Trophoblast cell (in vitro differentiated cells and primary cell): ENCODE measurements at regions not wholly inside any gene's neighbourhood (a gene's known extent, or its start where the extent isn't known, plus 50 kb on each side); places are given as distances from the start of the nearest gene placed in this dataset.
A peak's percentile ranks its signal among the peaks of the same experiment; 100 is the strongest.
"Not testable (repeated sequence)": the region's sequence is repeated elsewhere in the genome, so short reads cannot be mapped to it uniquely, and the experiment has no call there.

Source experiments
- DNase-seq, 2 donors: peaks; one replicate each; pipeline ENCODE4 v3.0.0-alpha.2; 2016
- H2AFZ ChIP-seq: 2 replicates; pipeline ENCODE4 v1.6.1; 2013; ENCODE audit warnings: low read length, moderate library complexity, mild to moderate bottlenecking; ENCODE audit not compliant: insufficient read depth, poor library complexity
- H2AK5ac ChIP-seq: 2 replicates; pipeline ENCODE4 v1.6.1; 2013; ENCODE audit warnings: mild to moderate bottlenecking, low read length
- H2BK120ac ChIP-seq: 2 replicates; pipeline ENCODE4 v1.6.1; 2013; ENCODE audit warnings: low read length, mild to moderate bottlenecking, moderate library complexity; ENCODE audit not compliant: insufficient read depth, poor library complexity
- H2BK12ac ChIP-seq: 2 replicates; pipeline ENCODE4 v1.6.1; 2013; ENCODE audit warnings: mild to moderate bottlenecking, low read length, moderate library complexity
- H2BK5ac ChIP-seq: 2 replicates; pipeline ENCODE4 v1.6.1; 2013; ENCODE audit warnings: low read length, low read depth, moderate library complexity, mild to moderate bottlenecking; ENCODE audit not compliant: poor library complexity
- H3K14ac ChIP-seq: 2 replicates; pipeline ENCODE4 v1.6.1; 2013; ENCODE audit warnings: mild to moderate bottlenecking, low read length
- H3K18ac ChIP-seq: 2 replicates; pipeline ENCODE4 v1.6.1; 2013; ENCODE audit warnings: mild to moderate bottlenecking, low read length
- H3K23ac ChIP-seq: 2 replicates; pipeline ENCODE4 v1.6.1; 2013; ENCODE audit warnings: low read length
- H3K27ac ChIP-seq: 2 replicates; pipeline ENCODE4 v1.5.1; 2013; ENCODE audit warnings: low read depth, mild to moderate bottlenecking, inconsistent platforms, low read length, moderate library complexity
- H3K27me3 ChIP-seq: 2 replicates; pipeline ENCODE4 v1.6.1; 2013; ENCODE audit warnings: inconsistent platforms, mild to moderate bottlenecking, low read length, moderate library complexity; ENCODE audit not compliant: insufficient read depth
- H3K36me3 ChIP-seq, 2 experiments: 1 replicate in 1 of 2; 2 replicates in 1 of 2; pipeline ENCODE4 v1.6.1; 2013; ENCODE audit warnings: low read length in 2 of 2, mild to moderate bottlenecking in 2 of 2, moderate library complexity in 1 of 2; ENCODE audit not compliant: insufficient read depth in 2 of 2, control insufficient read depth in 1 of 2
- H3K4ac ChIP-seq: 2 replicates; pipeline ENCODE4 v1.6.1; 2013; ENCODE audit warnings: low read depth, mild to moderate bottlenecking, low read length, moderate library complexity
- H3K4me1 ChIP-seq, 2 experiments: 1 replicate in 1 of 2; 2 replicates in 1 of 2; pipeline ENCODE4 v1.6.1; 2013; ENCODE audit warnings: low read length in 2 of 2, mild to moderate bottlenecking in 2 of 2, moderate library complexity in 1 of 2; ENCODE audit not compliant: insufficient read depth in 2 of 2, control insufficient read depth in 1 of 2
- H3K4me2 ChIP-seq: 2 replicates; pipeline ENCODE4 v1.6.1; 2013; ENCODE audit warnings: inconsistent platforms, mild to moderate bottlenecking, low read length, moderate library complexity
- H3K4me3 ChIP-seq: 2 replicates; pipeline ENCODE4 v1.5.1; 2013; ENCODE audit warnings: mild to moderate bottlenecking, low read depth, low read length, inconsistent platforms
- H3K79me1 ChIP-seq: one replicate; pipeline ENCODE4 v1.6.1; 2013; ENCODE audit warnings: low read length
- H3K79me2 ChIP-seq: 2 replicates; pipeline ENCODE4 v1.6.1; 2013; ENCODE audit warnings: low read length, mild to moderate bottlenecking; ENCODE audit not compliant: control insufficient read depth, insufficient read depth, poor library complexity
- H3K9ac ChIP-seq: 2 replicates; pipeline ENCODE4 v1.6.1; 2013; ENCODE audit warnings: mild to moderate bottlenecking, low read length
- H3K9me3 ChIP-seq: 2 replicates; pipeline ENCODE4 v1.6.1; 2013; ENCODE audit warnings: low read depth, mild to moderate bottlenecking, control low read depth, inconsistent platforms, low read length; ENCODE audit not compliant: insufficient read depth
- H4K12ac ChIP-seq: 2 replicates; pipeline ENCODE4 v1.6.1; 2013; ENCODE audit warnings: low read depth, mild to moderate bottlenecking, low read length, moderate library complexity
- H4K8ac ChIP-seq: 2 replicates; pipeline ENCODE4 v1.6.1; 2013; ENCODE audit warnings: low read depth, mild to moderate bottlenecking, low read length, moderate library complexity
- H4K91ac ChIP-seq: one replicate; pipeline ENCODE4 v1.6.1; 2013; ENCODE audit warnings: low read depth, mild to moderate bottlenecking, low read length, moderate library complexity
- WGBS: extraction: QIAGEN DNeasy Blood & Tissue Kit; methylation state at CpG from one replicate; pipeline ENCODE4 v1.1.7; 2013; ENCODE audit warnings: missing lambda C conversion rate; ENCODE audit not compliant: insufficient read length, insufficient coverage; ENCODE audit errors: extremely low coverage; 5-methylcytosine and 5-hydroxymethylcytosine counted together

DNA sequence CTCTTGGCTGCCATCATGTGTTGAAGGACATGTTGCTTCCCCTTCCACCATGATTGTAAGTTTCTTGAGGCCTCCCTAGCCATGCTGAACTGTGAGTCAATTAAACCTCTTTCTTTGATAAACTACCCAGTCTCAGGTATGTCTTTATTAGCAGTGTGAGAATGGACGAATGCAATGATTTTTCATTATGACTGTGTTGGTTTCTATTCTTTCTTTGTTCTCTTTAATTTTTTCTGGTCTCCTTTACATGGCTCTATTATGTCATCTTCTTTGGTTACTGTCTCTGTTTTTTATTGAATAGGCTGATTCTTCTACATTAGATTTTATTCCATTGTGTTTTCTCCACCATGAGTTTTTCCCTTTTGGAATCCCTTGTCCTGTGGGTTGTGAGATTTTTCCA, 840.6 kb downstream of the TRAM1L1 start:
- Histone ChIP-seq H3K4me3 (no peak overlapping the region), H3K4me2 (no peak overlapping the region), H4K91ac (no peak overlapping the region), H2BK12ac (no peak overlapping the region), H3K79me2 (no peaks in the 10 kb centered on the region), H3K36me3 (no peaks in the 10 kb centered on the region), H4K8ac (no peak overlapping the region), H3K4ac (no peak overlapping the region), H3K79me1 (no peaks in the 10 kb centered on the region), H2AFZ (no peak overlapping the region), H3K4me1 (no peaks in the 10 kb centered on the region), H3K14ac (no peak overlapping the region), H2BK5ac (no peak overlapping the region), H3K23ac (no peak overlapping the region), H3K27ac (no peak overlapping the region), H4K12ac (no peak overlapping the region), H2AK5ac (no peak overlapping the region), H3K9me3 (peaks cover 2% of the 10 kb centered on the region), H2BK120ac (no peak overlapping the region), H3K9ac (no peak overlapping the region), H3K18ac (no peak overlapping the region), H3K27me3 (no peaks in the 10 kb centered on the region)
- no peak for DNase-seq
- WGBS, result no CpG with 5 or more reads among the region's 1 CpG

DNA sequence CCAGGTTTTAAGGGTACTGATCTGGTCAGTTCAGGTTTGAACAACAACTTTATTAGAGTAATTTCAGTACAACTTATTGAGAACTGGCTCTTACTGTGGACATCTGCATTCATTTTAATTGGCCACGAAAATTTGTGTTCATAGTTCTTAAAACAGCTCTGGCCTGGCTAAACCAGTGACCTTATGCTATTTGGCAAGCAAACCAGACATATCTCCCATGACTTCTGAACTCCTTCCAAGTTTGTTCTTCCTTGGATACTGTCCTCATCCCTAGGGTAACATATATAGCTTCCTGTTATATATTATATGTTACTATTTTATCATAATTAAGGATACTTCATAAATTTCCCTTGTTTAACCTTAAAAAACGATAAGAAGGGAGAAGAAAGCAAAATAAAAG, 841.9 kb downstream of the TRAM1L1 start:
- WGBS, result no CpG with 5 or more reads among the region's 2 CpGs
- Histone ChIP-seq H3K4me1 (no peaks in the 10 kb centered on the region), H3K4me3 (no peak overlapping the region), H4K12ac (no peak overlapping the region), H3K14ac (no peak overlapping the region), H3K4ac (no peak overlapping the region), H3K4me2 (no peak overlapping the region), H3K23ac (no peak overlapping the region), H3K18ac (no peak overlapping the region), H3K79me2 (no peaks in the 10 kb centered on the region), H2BK12ac (no peak overlapping the region), H2AK5ac (no peak overlapping the region), H2BK5ac (no peak overlapping the region), H4K91ac (no peak overlapping the region), H2AFZ (no peak overlapping the region), H3K36me3 (no peaks in the 10 kb centered on the region), H3K79me1 (no peaks in the 10 kb centered on the region), H3K9me3 (peaks cover 2% of the 10 kb centered on the region), H2BK120ac (no peak overlapping the region), H3K9ac (no peak overlapping the region), H3K27ac (no peak overlapping the region), H3K27me3 (no peaks in the 10 kb centered on the region), H4K8ac (no peak overlapping the region)
- no peak for DNase-seq

DNA sequence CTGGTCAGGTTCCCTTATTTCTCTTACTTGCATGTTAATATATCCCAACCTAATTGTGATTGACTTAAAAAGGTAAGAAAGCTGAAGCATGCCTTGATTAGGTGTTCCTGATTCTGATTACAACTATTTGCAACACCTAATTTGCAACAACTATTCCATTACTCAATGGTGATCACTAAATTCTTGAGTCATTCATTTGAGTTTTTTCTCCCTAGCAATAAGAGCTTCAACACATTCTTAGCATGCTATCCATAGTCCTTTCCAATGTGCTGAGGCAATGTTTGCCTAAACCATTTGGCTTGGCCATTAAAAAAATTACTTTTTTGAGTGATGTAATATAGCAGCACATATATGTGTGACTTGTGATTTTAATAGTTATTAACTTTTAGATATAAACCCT, 851.4 kb downstream of the TRAM1L1 start:
- H3K27ac ChIP-seq, result no peak overlapping the region
- no peaks in the 10 kb centered on the region for H3K79me1 ChIP-seq
- no peak overlapping the region for H2BK120ac ChIP-seq
- no peak overlapping the region for H2BK12ac ChIP-seq
- no peak overlapping the region for H2BK5ac ChIP-seq
- H3K4ac ChIP-seq, result no peak overlapping the region
- H3K79me2 ChIP-seq, result no peaks in the 10 kb centered on the region
- peak; percentile 2 to 50 for DNase-seq
- H3K4me1 ChIP-seq, result no peaks in the 10 kb centered on the region
- no peaks in the 10 kb centered on the region for H3K36me3 ChIP-seq
- no peak overlapping the region for H2AK5ac ChIP-seq
- no peak overlapping the region for H3K9ac ChIP-seq
- H3K27me3 ChIP-seq, result no peaks in the 10 kb centered on the region
- H3K14ac ChIP-seq, result no peak overlapping the region
- no peak overlapping the region for H3K4me2 ChIP-seq
- no peak overlapping the region for H3K4me3 ChIP-seq
- H2AFZ ChIP-seq, result no peak overlapping the region
- H3K9me3 ChIP-seq, result no peaks in the 10 kb centered on the region
- H4K12ac ChIP-seq, result no peak overlapping the region
- no peak overlapping the region for H4K91ac ChIP-seq
- no peak overlapping the region for H4K8ac ChIP-seq
- H3K18ac ChIP-seq, result no peak overlapping the region
- H3K23ac ChIP-seq, result no peak overlapping the region

DNA sequence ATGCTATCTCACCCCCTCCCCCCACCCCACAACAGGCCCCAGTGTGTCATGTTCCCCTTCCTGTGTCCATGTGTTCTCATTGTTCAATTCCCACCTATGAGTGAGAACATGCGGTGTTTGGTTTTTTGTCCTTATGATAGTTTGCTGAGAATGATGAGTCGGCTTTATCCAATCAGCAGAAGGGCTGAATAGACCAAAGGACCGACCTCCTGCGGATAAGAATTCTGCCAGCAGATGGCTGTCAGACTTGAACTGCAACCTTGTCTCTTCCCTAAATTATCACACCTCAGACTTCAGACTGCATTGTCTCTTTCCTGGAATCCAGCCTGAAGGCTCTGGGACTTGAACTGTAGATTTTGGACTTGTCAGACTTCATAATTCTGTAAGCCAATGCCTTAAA, 853.4 kb downstream of the TRAM1L1 start:
- not testable (repeated sequence) for H3K23ac ChIP-seq, H3K79me2 ChIP-seq, H3K18ac ChIP-seq, H3K27ac ChIP-seq, H2BK120ac ChIP-seq, H3K27me3 ChIP-seq, H2AFZ ChIP-seq, H3K79me1 ChIP-seq, H2BK12ac ChIP-seq, H3K4ac ChIP-seq, H3K4me1 ChIP-seq, H3K14ac ChIP-seq, H4K12ac ChIP-seq, H2BK5ac ChIP-seq, H3K4me3 ChIP-seq, H3K9me3 ChIP-seq, H2AK5ac ChIP-seq, H3K4me2 ChIP-seq, H4K8ac ChIP-seq, H3K36me3 ChIP-seq, H3K9ac ChIP-seq, H4K91ac ChIP-seq
- DNase-seq, result peak; percentile 6 to 41
- no CpG with 5 or more reads among the region's 4 CpGs for WGBS

DNA sequence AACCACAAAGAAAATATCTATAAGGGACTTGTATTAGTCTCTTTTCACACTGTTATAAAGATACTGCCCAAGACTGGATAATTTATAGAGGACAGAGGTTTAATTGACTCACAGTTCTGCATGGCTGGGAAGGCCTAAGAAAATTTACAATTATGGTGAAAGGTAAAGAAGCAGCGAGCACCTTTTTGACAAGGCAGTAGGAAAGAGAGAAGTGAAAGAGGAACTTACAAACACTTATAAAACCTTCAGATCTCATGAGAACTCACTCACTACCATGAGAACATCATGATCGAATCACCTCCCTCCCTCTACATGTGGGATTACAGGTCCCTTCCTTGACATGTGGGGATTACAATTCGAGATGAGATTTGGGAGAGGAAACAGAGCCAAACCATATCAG, 856.0 kb downstream of the TRAM1L1 start:
- H2BK120ac ChIP-seq, result no peak overlapping the region
- no peaks in the 10 kb centered on the region for H3K4me1 ChIP-seq
- H4K8ac ChIP-seq, result no peak overlapping the region
- H2BK5ac ChIP-seq, result no peak overlapping the region
- no peak overlapping the region for H3K4ac ChIP-seq
- no CpG with 5 or more reads among the region's 3 CpGs for WGBS
- H2BK12ac ChIP-seq, result no peak overlapping the region
- H3K9me3 ChIP-seq, result no peaks in the 10 kb centered on the region
- no peak overlapping the region for H3K18ac ChIP-seq
- no peaks in the 10 kb centered on the region for H3K27me3 ChIP-seq
- no peak overlapping the region for H3K9ac ChIP-seq
- H4K12ac ChIP-seq, result no peak overlapping the region
- H3K27ac ChIP-seq, result no peak overlapping the region
- no peak overlapping the region for H2AFZ ChIP-seq
- no peaks in the 10 kb centered on the region for H3K79me2 ChIP-seq
- H3K23ac ChIP-seq, result no peak overlapping the region
- no peak overlapping the region for H2AK5ac ChIP-seq
- no peak overlapping the region for H4K91ac ChIP-seq
- no peak overlapping the region for H3K4me3 ChIP-seq
- H3K36me3 ChIP-seq, result no peaks in the 10 kb centered on the region
- no peak overlapping the region for H3K4me2 ChIP-seq
- DNase-seq, result no peak
- H3K14ac ChIP-seq, result no peak overlapping the region
- no peaks in the 10 kb centered on the region for H3K79me1 ChIP-seq
